ENCODE measurements at regions not wholly inside any gene's neighbourhood (a gene's known extent, or its start where the extent isn't known, plus 50 kb on each side); places are given as distances from the start of the nearest gene placed in this dataset.

DNA sequence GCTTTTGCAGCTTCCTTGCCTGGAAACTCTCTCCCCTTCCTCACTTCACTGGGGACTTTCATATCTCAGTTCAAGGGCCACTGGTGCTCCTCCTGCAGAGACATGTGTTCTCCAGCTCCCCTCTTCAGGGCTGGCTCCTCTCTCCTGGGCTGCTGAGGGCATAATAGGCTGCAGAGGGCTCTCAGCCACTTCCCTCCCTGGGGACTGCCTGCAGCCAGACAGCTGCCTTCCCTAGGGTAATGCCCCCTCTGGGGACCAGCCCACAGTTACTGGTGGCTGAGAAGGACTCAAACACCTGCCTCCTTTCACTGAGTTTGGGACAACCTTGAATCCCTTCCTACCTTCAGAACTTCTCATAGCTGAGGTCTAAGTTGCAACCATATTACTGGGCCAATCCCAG lies 104.8 kb upstream of the POU3F1 start:
- TF ChIP-seq CTCF (IDR thresholded peaks at IDR 0.05) (no peak), POLR2A (IDR thresholded peaks at IDR 0.05) (no peak)
